Sigmoid colon (tissue), 3 donors: ENCODE measurements at regions not wholly inside any gene's neighbourhood (a gene's known extent, or its start where the extent isn't known, plus 50 kb on each side); places are given as distances from the start of the nearest gene placed in this dataset.

Experiments used
- POLR2A ChIP-seq, 2 donors: fragments of 450-650 bp; IDR thresholded peaks; one replicate each; pipeline ENCODE4 v1.6.1; 2016; ENCODE audit warnings: antibody characterized with exemption in 2 of 2, mild to moderate bottlenecking in 2 of 2, moderate library complexity in 2 of 2
- TF ChIP-seq, protein P1 (sequence below), 4 experiments: fragments of 450-650 bp in 3 of 4; fragments of 200-600 bp in 1 of 4; IDR thresholded peaks; one replicate each; pipeline ENCODE4 v1.5.1; 2016 to 2019; ENCODE audit warnings: antibody characterized with exemption in 4 of 4, mild to moderate bottlenecking in 3 of 4, moderate library complexity in 2 of 4

DNA sequence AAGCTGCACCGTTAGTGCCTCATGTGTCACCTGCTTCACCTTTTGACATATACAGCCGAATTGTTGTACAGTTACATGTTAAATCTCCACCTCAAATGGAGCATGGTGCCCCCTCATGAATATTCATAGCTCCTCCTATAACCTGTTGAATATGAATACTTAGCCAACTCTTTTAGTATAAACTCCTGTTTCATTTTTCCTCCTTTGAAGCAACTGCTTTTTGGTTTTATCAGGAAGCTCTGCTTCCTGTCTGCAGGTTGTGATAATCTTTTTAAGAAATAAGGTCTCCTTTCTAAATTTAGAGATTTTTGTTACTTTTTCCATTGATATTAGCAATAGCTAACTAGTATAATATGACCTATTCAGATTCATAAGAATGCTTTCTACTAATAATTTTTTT, 1429.2 kb upstream of the AGA start:
- TF ChIP-seq, protein P1, sequence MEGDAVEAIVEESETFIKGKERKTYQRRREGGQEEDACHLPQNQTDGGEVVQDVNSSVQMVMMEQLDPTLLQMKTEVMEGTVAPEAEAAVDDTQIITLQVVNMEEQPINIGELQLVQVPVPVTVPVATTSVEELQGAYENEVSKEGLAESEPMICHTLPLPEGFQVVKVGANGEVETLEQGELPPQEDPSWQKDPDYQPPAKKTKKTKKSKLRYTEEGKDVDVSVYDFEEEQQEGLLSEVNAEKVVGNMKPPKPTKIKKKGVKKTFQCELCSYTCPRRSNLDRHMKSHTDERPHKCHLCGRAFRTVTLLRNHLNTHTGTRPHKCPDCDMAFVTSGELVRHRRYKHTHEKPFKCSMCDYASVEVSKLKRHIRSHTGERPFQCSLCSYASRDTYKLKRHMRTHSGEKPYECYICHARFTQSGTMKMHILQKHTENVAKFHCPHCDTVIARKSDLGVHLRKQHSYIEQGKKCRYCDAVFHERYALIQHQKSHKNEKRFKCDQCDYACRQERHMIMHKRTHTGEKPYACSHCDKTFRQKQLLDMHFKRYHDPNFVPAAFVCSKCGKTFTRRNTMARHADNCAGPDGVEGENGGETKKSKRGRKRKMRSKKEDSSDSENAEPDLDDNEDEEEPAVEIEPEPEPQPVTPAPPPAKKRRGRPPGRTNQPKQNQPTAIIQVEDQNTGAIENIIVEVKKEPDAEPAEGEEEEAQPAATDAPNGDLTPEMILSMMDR (IDR thresholded peaks at IDR 0.05): no peak
- TF ChIP-seq POLR2A (IDR thresholded peaks at IDR 0.05): no peak
